GM18505 (cell line): ENCODE measurements at regions not wholly inside any gene's neighbourhood (a gene's known extent, or its start where the extent isn't known, plus 50 kb on each side); places are given as distances from the start of the nearest gene placed in this dataset.

Source experiments
- ATAC-seq: cut with Tn5 transposase; IDR thresholded peaks from one replicate; pipeline ENCODE4 v1.9.1; 2021; ENCODE audit not compliant: unreplicated experiment
- POLR2A ChIP-seq: IDR thresholded peaks from 4 replicates; pipeline ENCODE4 v1.6.1; 2011; ENCODE audit warnings: borderline replicate concordance; ENCODE audit not compliant: insufficient read depth, insufficient read length; ENCODE audit errors: extremely low read depth

DNA sequence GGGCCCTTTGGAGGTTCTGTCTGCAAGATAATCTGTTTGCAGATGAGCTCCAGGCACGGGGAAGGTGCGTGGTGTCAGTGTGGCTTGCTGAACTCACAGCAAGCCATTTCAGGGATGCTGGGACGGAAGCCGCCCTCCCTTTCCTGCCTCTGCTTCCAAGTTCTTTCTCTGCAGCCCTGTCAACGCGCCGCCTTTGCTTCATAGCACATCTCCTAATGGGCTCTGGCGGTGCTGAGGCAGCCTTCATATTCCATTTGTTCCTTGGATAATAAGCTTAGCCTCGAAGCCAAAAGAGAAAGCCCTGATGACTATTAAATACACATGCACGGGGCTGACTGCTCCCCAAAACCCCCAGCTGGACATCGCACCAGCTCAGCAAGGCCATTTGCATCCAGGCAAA lies 81.7 kb upstream of the TAF1B start:
- ATAC-seq, result no peak
- TF ChIP-seq POLR2A, result no peak

DNA sequence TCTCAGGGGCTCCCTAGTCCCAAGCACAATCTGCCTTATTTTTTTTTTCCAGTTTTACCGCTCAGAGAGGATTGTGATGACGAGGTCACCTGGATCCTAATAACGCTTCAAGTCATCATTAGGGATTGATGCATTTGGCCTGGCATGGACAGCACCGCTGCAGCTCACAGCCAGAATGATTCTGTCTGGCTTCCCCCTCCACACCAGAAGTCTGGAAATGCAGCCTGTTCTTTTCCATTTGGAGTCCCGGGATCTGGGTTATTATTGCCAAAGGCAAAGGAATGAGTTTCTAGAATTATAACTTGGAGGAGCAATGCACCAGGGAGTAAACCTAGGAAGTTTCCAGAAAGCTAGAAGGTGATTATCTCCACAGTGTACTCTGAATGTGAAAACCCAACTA lies 81.1 kb upstream of the TAF1B start:
- no peak for ATAC-seq

DNA sequence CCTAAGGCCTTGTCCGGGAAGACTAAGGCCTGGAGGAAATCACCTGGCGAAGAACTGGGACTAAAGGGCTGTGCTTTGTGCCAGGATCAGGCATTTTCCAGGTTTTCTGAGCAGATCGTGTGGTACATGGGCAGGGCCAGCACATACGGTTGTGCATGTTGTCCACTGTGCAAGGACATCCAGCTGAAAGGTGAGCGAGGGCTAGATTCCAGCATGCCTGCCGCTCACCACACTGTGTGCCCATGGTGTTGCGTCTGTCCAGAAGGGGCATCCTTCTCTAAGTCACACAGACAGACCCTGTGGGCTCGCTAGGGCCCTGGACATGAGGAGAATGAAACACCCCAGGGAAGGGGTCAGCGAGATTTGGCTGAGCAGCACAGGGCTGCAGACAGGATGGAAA lies 80.3 kb upstream of the TAF1B start:
- no peak for ATAC-seq
- TF ChIP-seq POLR2A, result no peak

More for the DNA sequence above, 81.1 kb upstream of the TAF1B start:
- TF ChIP-seq POLR2A, result no peak

DNA sequence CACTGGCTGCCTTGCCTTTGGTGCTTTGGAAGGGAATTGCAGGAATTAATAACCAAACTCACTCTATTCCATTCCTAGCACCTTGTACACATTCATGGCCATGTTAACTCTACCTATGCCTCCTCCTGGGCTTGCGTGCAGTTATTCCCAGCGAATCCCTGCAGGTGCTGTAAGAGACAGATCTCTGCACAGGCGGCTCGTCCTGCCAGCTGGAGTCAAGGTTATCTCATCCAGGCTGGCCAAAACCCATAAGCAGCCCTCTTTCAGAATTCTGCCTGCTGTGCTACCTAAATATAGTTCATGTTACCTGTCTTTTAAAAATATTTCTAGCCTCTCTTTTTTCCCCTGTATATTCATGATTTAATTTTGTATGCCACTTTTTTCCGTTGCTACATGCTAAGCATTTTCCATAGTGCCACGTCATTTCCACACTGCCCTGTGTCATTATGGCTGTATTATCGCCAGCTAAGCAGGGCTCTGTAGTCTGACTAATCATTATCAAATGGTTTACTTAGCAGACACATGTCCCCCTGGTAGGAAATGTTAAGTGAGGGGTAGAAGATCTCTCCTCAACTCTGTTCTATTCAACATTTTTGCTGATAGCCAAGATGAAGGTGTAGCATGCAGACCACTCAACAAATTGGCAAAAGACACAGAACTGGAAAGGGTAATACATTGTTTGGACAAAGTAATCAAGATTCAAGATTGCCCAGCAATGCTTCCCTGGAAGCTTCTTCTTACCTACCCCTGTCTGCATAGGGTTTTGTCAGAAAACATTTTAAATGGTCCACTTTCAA lies 79.7 kb upstream of the TAF1B start:
- TF ChIP-seq POLR2A, result no peak
- no peak for ATAC-seq

DNA sequence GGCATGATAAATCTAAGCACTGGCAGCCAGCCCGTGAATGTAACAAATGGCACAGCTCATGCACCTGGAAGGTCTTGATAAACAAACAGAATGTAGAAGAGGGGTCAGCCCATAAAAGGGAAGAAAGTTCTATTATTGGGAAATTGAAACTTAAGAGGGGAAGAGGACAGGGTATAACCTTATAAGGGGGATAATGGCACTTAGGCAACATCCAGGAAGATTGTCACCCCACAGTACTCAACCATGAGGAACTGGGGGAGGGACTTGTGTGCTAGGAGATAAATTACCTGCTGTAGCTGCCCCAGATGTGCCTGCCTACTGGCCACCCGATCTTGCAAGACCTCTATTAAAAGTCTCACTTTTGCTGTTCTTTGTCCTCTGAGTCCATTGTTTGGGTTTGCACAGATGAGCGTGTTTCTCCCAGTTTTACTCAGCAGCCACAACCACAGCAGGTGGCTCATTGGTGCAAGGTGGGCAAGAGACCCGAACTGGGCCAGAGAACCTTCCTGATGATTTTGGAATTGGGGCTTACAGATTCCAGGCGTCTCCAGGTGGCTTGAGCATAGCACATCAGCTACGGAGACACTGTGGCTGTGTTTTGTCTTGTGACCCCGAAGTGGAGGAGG lies 79.0 kb upstream of the TAF1B start:
- no peak for ATAC-seq
- TF ChIP-seq POLR2A, result no peak

DNA sequence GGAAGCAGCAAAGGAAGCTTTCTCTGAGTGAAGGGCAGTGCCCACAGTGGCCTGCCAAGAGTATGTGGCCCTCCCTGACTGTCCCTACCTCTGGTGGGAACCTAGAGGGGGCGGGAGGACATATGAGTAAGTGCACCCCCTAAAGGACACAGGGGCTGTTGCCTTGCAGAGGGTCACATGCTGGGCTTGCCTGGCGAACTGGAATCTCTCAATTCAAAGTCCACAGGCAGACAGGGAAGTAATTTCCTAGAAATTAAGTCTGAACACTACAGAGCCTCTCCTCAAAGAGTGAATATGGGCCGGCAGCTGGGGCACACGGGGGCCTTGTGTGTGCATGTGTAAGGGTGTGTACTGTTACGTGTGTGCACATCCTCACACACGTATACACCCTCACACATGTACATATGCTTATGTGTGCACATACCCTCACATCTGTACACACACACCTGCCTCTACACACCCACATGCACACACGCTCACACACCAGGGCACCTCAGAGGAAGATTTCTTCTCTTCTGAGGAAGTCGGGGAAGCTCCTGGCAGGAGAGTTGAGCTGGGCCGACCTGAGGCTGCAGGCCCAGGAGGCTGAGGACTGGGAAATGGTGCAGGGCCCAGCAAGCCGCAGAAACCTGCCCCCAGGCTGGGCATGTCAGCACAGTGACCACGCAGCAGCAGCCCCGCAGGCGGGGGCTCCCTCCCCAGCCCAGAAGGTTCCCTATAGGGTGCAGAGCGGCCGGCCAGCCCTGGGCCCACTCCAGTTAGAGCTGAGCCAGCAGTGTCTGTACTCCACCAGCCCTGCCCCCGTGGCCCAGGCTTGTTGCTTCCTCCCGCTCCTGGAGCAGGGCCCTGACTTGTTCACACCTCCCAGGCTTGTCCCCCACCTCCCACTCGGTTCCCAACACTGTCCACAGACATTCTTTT lies 77.4 kb upstream of the TAF1B start:
- ATAC-seq, result no peak
- no peak for TF ChIP-seq POLR2A

DNA sequence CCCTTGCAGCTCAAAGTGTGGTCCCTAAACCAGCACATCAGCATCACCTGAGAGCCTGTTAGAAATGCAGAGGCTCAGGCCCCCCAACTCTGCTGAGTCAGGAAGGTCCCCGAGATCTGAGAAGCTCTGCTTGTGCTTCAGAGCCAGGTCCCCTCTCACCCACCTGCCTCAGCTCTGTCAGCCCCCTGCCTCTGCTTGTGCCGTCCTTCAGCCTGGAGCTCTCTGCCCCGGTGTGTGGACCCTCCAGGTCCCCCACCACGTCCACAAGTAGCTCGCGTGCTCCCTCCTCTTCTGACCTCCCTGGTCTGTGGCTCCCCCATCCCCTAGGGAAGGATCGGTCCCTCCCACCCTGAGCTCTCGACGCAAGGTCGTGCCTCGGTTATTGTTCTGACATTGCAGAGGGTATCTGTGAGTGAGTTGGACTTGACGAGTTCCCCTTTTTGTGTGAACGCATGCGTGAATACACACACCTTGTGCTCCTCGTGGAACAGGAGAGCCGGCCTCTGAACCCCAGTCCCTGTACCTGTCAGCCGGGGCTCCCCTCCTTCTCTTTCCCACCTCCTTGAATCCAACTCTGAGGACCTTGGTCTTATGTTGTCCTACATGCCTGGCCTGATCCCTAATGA lies 75.5 kb upstream of the TAF1B start:
- no peak for ATAC-seq
- TF ChIP-seq POLR2A, result no peak

DNA sequence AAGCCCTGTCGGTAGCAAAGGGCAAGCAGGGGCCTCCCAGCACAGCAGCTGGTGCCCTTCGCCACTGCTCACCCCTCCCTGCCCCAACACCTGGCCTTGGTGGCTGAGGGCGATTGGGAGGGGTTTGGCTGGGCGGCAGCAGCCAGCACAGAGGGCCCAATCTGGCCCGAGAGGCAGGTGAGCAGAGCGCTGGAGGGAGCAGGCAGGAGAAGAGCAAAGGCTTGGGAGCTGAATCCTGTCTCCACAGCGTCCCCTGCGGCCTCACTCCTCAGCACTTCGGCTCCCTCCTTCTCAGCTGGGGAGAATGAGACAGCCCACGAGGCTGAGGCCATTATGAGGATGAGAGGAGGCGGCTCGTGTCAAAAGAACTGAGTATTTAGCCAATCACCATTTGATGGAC lies 74.9 kb upstream of the TAF1B start:
- TF ChIP-seq POLR2A, result no peak
- no peak for ATAC-seq

DNA sequence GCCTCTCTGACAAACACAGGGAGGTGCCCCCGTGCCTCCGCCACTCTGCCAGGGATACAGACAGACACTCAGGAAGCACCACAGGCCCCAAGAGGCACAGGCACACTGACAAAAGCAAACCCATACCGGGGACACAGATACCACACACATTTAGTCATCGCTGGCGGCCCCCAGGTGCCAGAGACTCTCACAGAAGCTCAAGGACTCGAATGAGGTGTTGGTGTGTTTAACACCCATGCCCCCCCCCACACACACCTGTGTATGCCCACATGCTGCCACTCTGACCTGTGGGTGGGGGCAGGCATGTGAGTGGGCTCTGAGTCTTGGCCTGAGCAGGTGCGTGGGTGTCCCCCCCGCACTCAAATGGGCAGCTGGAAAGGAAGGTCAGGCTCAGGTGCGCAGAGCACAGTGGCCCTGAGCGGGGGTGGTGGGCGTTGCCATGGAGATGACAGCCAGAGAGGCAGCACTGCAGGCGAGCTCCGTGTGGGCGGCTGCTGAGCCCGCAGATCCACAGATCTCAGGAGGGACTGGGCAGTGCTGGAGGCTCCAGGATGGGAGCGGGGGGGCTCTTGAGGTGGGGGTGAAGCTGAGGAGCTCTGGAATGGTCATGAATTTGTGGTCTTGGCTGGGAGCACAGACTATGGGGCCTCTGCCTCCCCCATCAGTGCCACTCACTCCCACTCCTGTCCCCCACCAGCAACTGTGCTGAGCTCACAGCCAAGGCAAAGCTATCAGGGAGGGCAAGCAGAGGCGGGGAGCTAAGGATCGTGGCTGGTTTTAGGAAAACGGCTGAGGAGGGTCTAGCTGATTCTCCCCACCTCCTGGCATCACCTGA lies 73.9 kb upstream of the TAF1B start:
- ATAC-seq, result no peak
- TF ChIP-seq POLR2A, result no peak

DNA sequence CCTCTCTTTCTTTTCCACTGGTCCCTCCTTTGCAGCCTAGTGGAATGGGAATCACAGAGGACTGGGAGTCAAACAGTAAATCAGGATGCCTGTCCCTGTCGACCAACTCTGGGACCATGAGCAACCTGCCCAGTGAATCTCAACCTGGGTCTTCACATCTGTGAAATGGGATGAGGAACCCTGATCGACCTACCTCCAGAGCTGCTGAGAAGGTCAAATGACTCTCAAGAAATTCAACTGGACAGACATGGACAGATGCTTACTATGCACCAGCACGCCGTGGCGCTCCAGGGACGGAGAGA lies 73.3 kb upstream of the TAF1B start:
- no peak for TF ChIP-seq POLR2A
- no peak for ATAC-seq

DNA sequence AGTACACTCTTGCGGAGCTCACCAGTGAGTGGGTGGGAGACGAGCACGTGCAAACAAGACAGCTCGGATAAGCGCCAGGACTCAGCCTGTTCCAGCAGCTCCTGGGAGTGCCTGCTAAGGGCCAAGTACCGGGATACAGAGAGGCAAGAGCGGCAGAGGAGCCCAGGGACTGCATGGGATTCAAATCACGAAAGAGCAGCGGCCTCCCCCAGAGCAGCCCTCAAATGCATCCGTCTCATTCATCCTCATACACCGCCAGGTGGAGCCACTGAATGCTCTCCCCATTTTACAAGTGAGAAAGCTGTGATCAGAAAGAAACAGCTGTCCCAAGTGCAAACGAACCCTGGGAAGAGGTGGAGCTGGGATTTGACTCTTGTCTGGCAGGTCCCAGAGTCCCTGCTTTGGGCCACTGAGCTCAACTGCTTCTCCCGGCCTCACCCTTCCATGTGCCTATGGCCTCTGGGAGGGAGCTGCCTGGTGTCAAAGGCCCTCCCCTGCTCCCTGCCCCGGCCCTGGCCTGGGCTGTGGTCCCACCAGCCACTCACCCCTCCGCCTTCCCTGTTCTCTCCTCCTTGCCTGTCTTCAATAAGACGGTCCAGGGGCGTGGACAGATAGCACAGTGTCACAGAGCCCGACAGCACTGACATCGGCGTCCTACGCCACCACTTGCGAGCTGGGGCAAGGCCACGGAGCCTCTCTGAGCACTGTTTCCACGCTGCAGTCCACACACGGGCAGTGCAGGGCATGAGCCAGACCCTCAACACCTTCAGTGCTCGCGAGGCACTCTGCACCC lies 72.8 kb upstream of the TAF1B start:
- no peak for TF ChIP-seq POLR2A
- no peak for ATAC-seq

DNA sequence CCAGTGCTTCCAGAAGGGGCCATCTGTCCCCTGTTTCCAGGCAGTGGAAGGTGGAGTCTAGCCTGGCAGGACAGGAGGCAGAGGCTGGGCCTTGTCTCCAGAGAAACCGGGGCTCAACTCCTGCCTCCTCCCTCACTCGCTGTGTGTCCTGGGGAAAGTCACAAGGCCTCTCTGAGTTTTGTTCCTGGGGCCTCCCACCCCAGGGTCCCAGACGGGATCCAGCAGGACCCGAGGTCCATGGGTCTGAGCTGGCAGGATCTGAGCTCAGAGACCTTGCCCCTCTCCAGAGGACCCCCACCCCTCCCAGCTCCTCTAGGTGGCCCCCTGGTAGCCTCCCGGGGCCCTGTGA lies 72.2 kb upstream of the TAF1B start:
- TF ChIP-seq POLR2A, result no peak

More for the DNA sequence above, 72.2 kb upstream of the TAF1B start:
- ATAC-seq, result no peak
